SK-N-MC (cell line): ENCODE measurements at regions not wholly inside any gene's neighbourhood (a gene's known extent, or its start where the extent isn't known, plus 50 kb on each side); places are given as distances from the start of the nearest gene placed in this dataset.

Experiments
- EZH2 ChIP-seq: fragments of 200-600 bp; sonication (generic); IDR thresholded peaks from one replicate; pipeline ENCODE4 v1.6.1; 2017; ENCODE audit warnings: antibody characterized with exemption
- FOXP2 ChIP-seq: optimal IDR thresholded peaks from 2 replicates; pipeline ENCODE3; 2011; ENCODE audit warnings: mild to moderate bottlenecking, moderate library complexity; ENCODE audit not compliant: insufficient read depth; ENCODE audit errors: extremely low read length, control extremely low read depth
- POLR2AphosphoS5 ChIP-seq: IDR thresholded peaks from 2 replicates; pipeline ENCODE4 v1.6.1; 2012; ENCODE audit warnings: mild to moderate bottlenecking, low read depth, low read length, borderline replicate concordance

DNA sequence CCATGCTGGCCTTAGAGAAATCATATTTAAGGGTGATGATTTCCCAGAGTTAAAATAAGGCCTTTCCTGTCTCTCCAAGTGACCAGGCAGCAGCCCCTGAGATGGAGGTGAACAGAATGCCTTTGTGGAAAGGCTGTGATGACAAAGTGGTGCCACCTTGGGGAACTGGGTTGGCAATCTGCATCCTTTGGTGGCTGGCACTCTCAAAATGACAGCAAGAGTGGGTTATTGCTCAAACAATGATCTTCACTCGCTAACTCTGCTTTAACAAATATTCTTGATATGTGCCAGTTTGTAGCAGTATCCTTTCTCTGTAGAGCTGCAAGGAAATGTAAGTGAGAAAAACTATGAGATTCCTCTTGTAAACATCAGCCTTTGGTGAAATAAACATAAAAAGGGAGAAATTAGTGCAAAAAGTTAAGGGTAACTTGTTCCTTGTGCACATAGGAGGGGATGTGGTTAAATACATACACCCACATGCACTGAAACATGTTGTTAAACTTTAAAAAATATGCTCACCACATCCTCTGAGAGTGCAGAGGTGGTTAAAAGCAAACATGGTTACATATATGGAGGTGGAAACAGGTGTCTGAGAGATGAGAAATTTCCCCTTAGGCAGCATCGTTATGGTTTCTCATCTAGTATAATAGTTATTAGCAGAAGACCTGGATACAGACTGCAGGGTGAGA lies 373.4 kb upstream of the CTNND2 start:
- TF ChIP-seq POLR2AphosphoS5 (no peak), EZH2 (no peak), FOXP2 (no peak)
